Cardiac fibroblast (primary cell): ENCODE measurements at regions not wholly inside any gene's neighbourhood (a gene's known extent, or its start where the extent isn't known, plus 50 kb on each side); places are given as distances from the start of the nearest gene placed in this dataset.

Experiments
- DNase-seq, 2 donors: peaks; one replicate each; pipeline versions ENCODE4 v3.0.0 to v3.0.0-alpha.2; 2010; ENCODE audit warnings: low read depth in 2 of 2
- H3K4me3 ChIP-seq, 2 donors: replicated peaks in 1 of 2; 1 replicate in 1 of 2; 2 replicates in 1 of 2; pipeline ENCODE4 v1.5.1; 2011; ENCODE audit warnings: low read depth in 2 of 2, low read length in 2 of 2, mild to moderate bottlenecking in 2 of 2, moderate library complexity in 1 of 2
- CTCF ChIP-seq: IDR thresholded peaks from one replicate; pipeline ENCODE4 v1.5.1; 2011; ENCODE audit warnings: low read depth, mild to moderate bottlenecking, low read length, inconsistent platforms

- no peak for DNase-seq
- TF ChIP-seq CTCF = no peak
- H3K4me3 ChIP-seq = no peak overlapping the region
These were observed 117.8 kb upstream of the SPRED2 start for GRCh38 chr2:65550246-65550645.

GRCh38 chr2:65549631-65550030 is 117.2 kb upstream of the SPRED2 start:
- H3K4me3 ChIP-seq = no peak overlapping the region
- no peak for TF ChIP-seq CTCF
- DNase-seq = no peak

GRCh38 chr2:65549257-65549627 is 116.8 kb upstream of the SPRED2 start:
- DNase-seq = no peak
- TF ChIP-seq CTCF = no peak
- no peak overlapping the region for H3K4me3 ChIP-seq

GRCh38 chr2:65548576-65549256 is 116.3 kb upstream of the SPRED2 start:
- no peak overlapping the region for H3K4me3 ChIP-seq
- no peak for TF ChIP-seq CTCF
- DNase-seq = peak in 1 of 2 donors; percentile 20

GRCh38 chr2:65548064-65548463 is 115.7 kb upstream of the SPRED2 start:
- DNase-seq = no peak
- no peak for TF ChIP-seq CTCF
- no peak overlapping the region for H3K4me3 ChIP-seq

GRCh38 chr2:65545837-65546805 is 113.7 kb upstream of the SPRED2 start:
- no peak for TF ChIP-seq CTCF
- no peak overlapping the region for H3K4me3 ChIP-seq
- peak; percentile 42 to 43 for DNase-seq
